GM06990 (cell line): ENCODE measurements at regions not wholly inside any gene's neighbourhood (a gene's known extent, or its start where the extent isn't known, plus 50 kb on each side); places are given as distances from the start of the nearest gene placed in this dataset.

Source experiments
- DNase-seq: peaks from one replicate; pipeline ENCODE4 v3.0.0-alpha.2; 2011; ENCODE audit not compliant: insufficient read length; ENCODE audit errors: extremely low read depth
- H3K27me3 ChIP-seq: replicated peaks from 2 replicates; pipeline ENCODE4 v1.6.0; 2011; ENCODE audit warnings: low read length; ENCODE audit not compliant: control insufficient read depth, insufficient read depth
- H3K36me3 ChIP-seq: 2 replicates; pipeline ENCODE4 v1.5.1; 2011; ENCODE audit warnings: low read length; ENCODE audit not compliant: control insufficient read depth, insufficient read depth
- H3K4me3 ChIP-seq: replicated peaks from 2 replicates; pipeline ENCODE4 v1.5.1; 2011; ENCODE audit warnings: low read depth, mild to moderate bottlenecking, control low read depth, low read length
- CTCF ChIP-seq: IDR thresholded peaks from 2 replicates; pipeline ENCODE4 v1.5.1; 2011; ENCODE audit warnings: low read length, control low read depth, mild to moderate bottlenecking, inconsistent platforms; ENCODE audit not compliant: insufficient read depth, poor library complexity, severe bottlenecking

GRCh38 chr9:108224716-108225115 lies 631.1 kb downstream of the ACTL7B start:
- TF ChIP-seq CTCF = no peak
- Histone ChIP-seq H3K27me3 (no peaks in the 10 kb centered on the region), H3K36me3 (no peaks in the 10 kb centered on the region), H3K4me3 (no peak overlapping the region)
- no peak for DNase-seq

DNA sequence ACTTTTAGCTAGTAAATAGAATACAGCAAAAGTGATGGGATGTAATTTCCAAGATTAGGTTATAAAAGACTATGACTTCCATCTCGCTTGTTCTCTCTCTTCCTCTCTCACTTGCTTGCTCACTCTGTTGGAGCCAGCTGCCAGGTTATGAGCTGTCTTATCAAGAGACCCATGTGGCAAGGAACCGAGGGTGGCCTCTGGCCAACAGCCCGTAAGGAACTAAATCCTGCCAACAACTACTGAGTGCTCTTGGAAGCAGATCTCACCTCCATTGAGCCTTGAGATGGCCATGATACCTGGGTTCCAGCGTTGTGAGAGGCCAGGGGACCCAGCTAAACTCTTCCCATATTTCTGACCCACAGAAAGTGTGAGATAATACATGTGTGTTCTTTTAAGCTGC lies 636.1 kb downstream of the ACTL7B start:
- H3K4me3 ChIP-seq = no peak overlapping the region
- no peak for DNase-seq
- TF ChIP-seq CTCF = no peak
- no peaks in the 10 kb centered on the region for H3K27me3 ChIP-seq
- H3K36me3 ChIP-seq = no peaks in the 10 kb centered on the region

- Histone ChIP-seq H3K27me3 (no peaks in the 10 kb centered on the region), H3K4me3 (no peak overlapping the region), H3K36me3 (no peaks in the 10 kb centered on the region)
- DNase-seq = no peak
- TF ChIP-seq CTCF = no peak
These were observed 638.1 kb downstream of the ACTL7B start for GRCh38 chr9:108217431-108218349.

- no peak for DNase-seq
- Histone ChIP-seq H3K36me3 (no peaks in the 10 kb centered on the region), H3K27me3 (no peaks in the 10 kb centered on the region; the same call in 1 of the 2 replicates), H3K4me3 (no peak overlapping the region)
- no peak for TF ChIP-seq CTCF
These were observed 642.3 kb downstream of the ACTL7B start for GRCh38 chr9:108213511-108213910.

DNA sequence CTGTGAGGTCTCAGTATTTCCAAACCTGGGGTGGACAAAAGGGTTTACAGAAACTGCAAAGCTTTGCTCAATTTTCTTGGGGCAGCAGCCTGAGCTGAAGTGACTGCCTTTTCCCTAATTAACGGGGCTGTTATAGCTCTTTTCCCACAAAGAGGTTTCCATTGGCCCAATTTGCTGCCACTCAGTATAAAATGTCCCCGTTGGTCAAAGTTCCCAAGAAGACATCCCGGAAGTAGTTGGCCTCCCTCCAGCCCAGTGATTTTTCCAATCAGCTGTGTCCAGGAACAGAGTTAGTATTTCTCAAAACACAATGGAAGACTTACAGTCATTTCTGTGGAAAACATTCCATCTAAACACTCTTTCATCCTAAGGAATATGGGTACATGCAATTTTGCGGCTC lies 643.6 kb downstream of the ACTL7B start:
- Histone ChIP-seq H3K36me3 (no peaks in the 10 kb centered on the region), H3K27me3 (no peaks in the 10 kb centered on the region; the same call in none of the 2 replicates), H3K4me3 (no peak overlapping the region)
- no peak for TF ChIP-seq CTCF
- no peak for DNase-seq
